Loucy (cell line): ENCODE measurements at regions not wholly inside any gene's neighbourhood (a gene's known extent, or its start where the extent isn't known, plus 50 kb on each side); places are given as distances from the start of the nearest gene placed in this dataset.

Experiments used
- H2AFZ ChIP-seq: fragments of 200-600 bp; sonication (generic); 2 replicates; pipeline ENCODE4 v1.6.0; 2016; ENCODE audit warnings: antibody characterized with exemption, mild to moderate bottlenecking, low read length, moderate library complexity
- H3F3A ChIP-seq: fragments of 200-600 bp; 2 replicates; pipeline ENCODE4 v1.6.0; 2016; ENCODE audit warnings: antibody characterized with exemption, low read depth, mild to moderate bottlenecking
- H3K27me3 ChIP-seq: fragments of 200-600 bp; sonication (generic); 2 replicates; pipeline ENCODE4 v1.6.1; 2014; ENCODE audit warnings: low read length, mild to moderate bottlenecking; ENCODE audit not compliant: insufficient read depth, poor library complexity, severe bottlenecking
- H3K36me3 ChIP-seq: fragments of 200-600 bp; sonication (generic); 2 replicates; pipeline ENCODE4 v1.6.1; 2016; ENCODE audit warnings: low read length; ENCODE audit not compliant: insufficient read depth
- H3K4me1 ChIP-seq: fragments of 200-600 bp; sonication (generic); 2 replicates; pipeline ENCODE4 v1.5.1; 2014; ENCODE audit warnings: low read length, mild to moderate bottlenecking; ENCODE audit not compliant: insufficient read depth, poor library complexity, severe bottlenecking
- H3K4me2 ChIP-seq: fragments of 200-600 bp; sonication (generic); 2 replicates; pipeline ENCODE4 v1.6.0; 2014; ENCODE audit warnings: antibody characterized with exemption, low read length, low read depth, mild to moderate bottlenecking; ENCODE audit not compliant: poor library complexity, severe bottlenecking
- H3K4me3 ChIP-seq: fragments of 200-600 bp; sonication (generic); 2 replicates; pipeline ENCODE4 v1.5.1; 2014; ENCODE audit warnings: low read length, mild to moderate bottlenecking, mixed read lengths; ENCODE audit not compliant: poor library complexity, severe bottlenecking
- H3K79me2 ChIP-seq: fragments of 200-600 bp; sonication (generic); 2 replicates; pipeline ENCODE4 v1.6.1; 2014; ENCODE audit warnings: low read length; ENCODE audit not compliant: insufficient read depth
- H3K9ac ChIP-seq: fragments of 200-600 bp; sonication (generic); 2 replicates; pipeline ENCODE4 v1.6.0; 2014; ENCODE audit warnings: mild to moderate bottlenecking, low read depth, low read length, moderate library complexity; ENCODE audit not compliant: poor library complexity, severe bottlenecking
- H3K9me2 ChIP-seq: fragments of 200-600 bp; sonication (generic); replicated peaks from 2 replicates; pipeline ENCODE4 v1.6.1; 2016; ENCODE audit warnings: low read depth, low read length, mixed read lengths
- H3K9me3 ChIP-seq: fragments of 200-600 bp; sonication (generic); 2 replicates; pipeline ENCODE4 v1.6.1; 2014; ENCODE audit warnings: mild to moderate bottlenecking, antibody characterized with exemption, low read length, low read depth; ENCODE audit not compliant: insufficient read depth
- H4K20me1 ChIP-seq: fragments of 200-600 bp; sonication (generic); 2 replicates; pipeline ENCODE4 v1.6.0; 2014; ENCODE audit warnings: antibody characterized with exemption, low read length, mild to moderate bottlenecking; ENCODE audit not compliant: insufficient read depth, poor library complexity, severe bottlenecking
- CTCF ChIP-seq: fragments of 200-600 bp; sonication (generic); conservative IDR thresholded peaks from 2 replicates; pipeline ENCODE4 v1.5.1; 2014; ENCODE audit warnings: mild to moderate bottlenecking, antibody characterized with exemption, low read length
- EZH2phosphoT487 ChIP-seq: fragments of 200-600 bp; IDR thresholded peaks from 2 replicates; pipeline ENCODE4 v1.6.1; 2018; ENCODE audit warnings: antibody characterized with exemption, mild to moderate bottlenecking, moderate library complexity, borderline replicate concordance

DNA sequence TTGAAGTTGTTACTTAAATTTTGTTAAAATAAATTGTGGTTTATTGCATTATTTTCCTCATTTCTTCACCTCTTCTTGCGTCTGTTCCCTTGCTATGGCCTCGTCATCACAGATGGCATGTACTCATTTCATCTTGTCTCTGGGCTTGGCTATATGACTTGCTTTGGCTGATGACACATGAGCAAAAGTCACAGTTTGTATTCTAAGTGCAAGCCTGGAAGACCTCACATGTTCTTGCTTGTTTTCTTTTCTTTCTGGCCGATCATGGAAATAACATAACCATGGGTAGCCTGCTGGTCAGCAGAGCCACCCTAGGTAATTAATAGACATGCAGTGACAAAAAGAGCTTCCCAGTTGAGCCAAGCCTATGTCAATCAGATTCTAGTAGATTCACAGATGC, 527.9 kb downstream of the SPRY1 start:
- H3K4me1 ChIP-seq, result no peaks in the 10 kb centered on the region
- no peaks in the 10 kb centered on the region for H3K36me3 ChIP-seq
- H3F3A ChIP-seq, result no peaks in the 10 kb centered on the region
- H3K79me2 ChIP-seq, result no peaks in the 10 kb centered on the region
- no peak overlapping the region; the same call in 1 of the 2 replicates for H2AFZ ChIP-seq
- no peaks in the 10 kb centered on the region for H3K27me3 ChIP-seq
- H3K4me2 ChIP-seq, result no peak overlapping the region
- no peak overlapping the region for H3K9ac ChIP-seq
- no peaks in the 10 kb centered on the region for H3K9me3 ChIP-seq
- no peaks in the 10 kb centered on the region for H4K20me1 ChIP-seq
- H3K9me2 ChIP-seq, result no peaks in the 10 kb centered on the region
- TF ChIP-seq CTCF, result no peak
- no peak for TF ChIP-seq EZH2phosphoT487
- H3K4me3 ChIP-seq, result no peak overlapping the region

- Histone ChIP-seq H3K9me3 (no peaks in the 10 kb centered on the region), H3F3A (no peaks in the 10 kb centered on the region), H2AFZ (no peak overlapping the region), H3K9me2 (no peaks in the 10 kb centered on the region), H3K4me1 (no peaks in the 10 kb centered on the region), H3K36me3 (no peaks in the 10 kb centered on the region), H3K4me2 (no peak overlapping the region), H4K20me1 (no peaks in the 10 kb centered on the region), H3K79me2 (no peaks in the 10 kb centered on the region), H3K9ac (no peak overlapping the region), H3K27me3 (no peaks in the 10 kb centered on the region), H3K4me3 (no peak overlapping the region)
- TF ChIP-seq EZH2phosphoT487 (no peak), CTCF (no peak)
Observed at GRCh38 chr4:123929565-123929964, 533.0 kb downstream of the SPRY1 start.

- no peak for TF ChIP-seq CTCF
- TF ChIP-seq EZH2phosphoT487, result no peak
Observed at GRCh38 chr4:123930996-123931395, 534.4 kb downstream of the SPRY1 start.

More at GRCh38 chr4:123930996-123931395, 534.4 kb downstream of the SPRY1 start:
- H3K27me3 ChIP-seq, result no peaks in the 10 kb centered on the region
- no peak overlapping the region for H2AFZ ChIP-seq
- no peaks in the 10 kb centered on the region for H3K9me2 ChIP-seq
- H3F3A ChIP-seq, result no peaks in the 10 kb centered on the region
- no peaks in the 10 kb centered on the region for H3K36me3 ChIP-seq
- no peaks in the 10 kb centered on the region for H4K20me1 ChIP-seq
- H3K9me3 ChIP-seq, result no peaks in the 10 kb centered on the region
- H3K4me2 ChIP-seq, result no peak overlapping the region
- no peaks in the 10 kb centered on the region for H3K4me1 ChIP-seq
- no peak overlapping the region for H3K9ac ChIP-seq
- H3K79me2 ChIP-seq, result no peaks in the 10 kb centered on the region
- H3K4me3 ChIP-seq, result no peak overlapping the region
